ENCODE measurements at regions not wholly inside any gene's neighbourhood (a gene's known extent, or its start where the extent isn't known, plus 50 kb on each side); places are given as distances from the start of the nearest gene placed in this dataset.

DNA sequence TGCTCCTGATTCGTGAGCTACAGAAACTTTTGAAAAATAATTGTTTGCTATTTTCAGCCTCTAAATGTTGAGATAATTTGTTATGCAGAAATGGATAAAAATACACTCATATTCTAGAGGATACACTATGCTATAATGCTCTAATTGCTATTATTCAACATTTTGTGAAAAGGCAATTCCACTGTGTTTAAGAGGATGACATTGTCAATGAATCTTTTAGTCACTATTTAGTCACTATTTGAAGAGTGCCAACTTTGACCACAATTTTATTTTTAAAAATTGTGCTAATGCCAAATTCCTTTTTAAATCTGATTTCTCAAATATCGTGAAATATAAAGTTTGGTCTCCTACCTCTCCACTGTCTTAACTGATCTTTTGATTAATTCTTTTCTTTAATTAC is 604.9 kb upstream of the KCNMB2 start:
- Mint-ChIP-seq H3K4me3 (ENCODE audit: unreplicated experiment) (no peak overlapping the region), H3K9me3 (ENCODE audit: unreplicated experiment) (peaks cover 8% of the 10 kb centered on the region), H3K27ac (ENCODE audit: low read depth, unreplicated experiment) (peak overlapping the region; percentile 59), H3K36me3 (ENCODE audit: insufficient read depth, unreplicated experiment) (no peaks in the 10 kb centered on the region), H3K27me3 (ENCODE audit: insufficient read depth, unreplicated experiment) (no peaks in the 10 kb centered on the region), H3K4me1 (ENCODE audit: insufficient read depth, unreplicated experiment) (peaks cover 21% of the 10 kb centered on the region)
- TF ChIP-seq, protein P1, sequence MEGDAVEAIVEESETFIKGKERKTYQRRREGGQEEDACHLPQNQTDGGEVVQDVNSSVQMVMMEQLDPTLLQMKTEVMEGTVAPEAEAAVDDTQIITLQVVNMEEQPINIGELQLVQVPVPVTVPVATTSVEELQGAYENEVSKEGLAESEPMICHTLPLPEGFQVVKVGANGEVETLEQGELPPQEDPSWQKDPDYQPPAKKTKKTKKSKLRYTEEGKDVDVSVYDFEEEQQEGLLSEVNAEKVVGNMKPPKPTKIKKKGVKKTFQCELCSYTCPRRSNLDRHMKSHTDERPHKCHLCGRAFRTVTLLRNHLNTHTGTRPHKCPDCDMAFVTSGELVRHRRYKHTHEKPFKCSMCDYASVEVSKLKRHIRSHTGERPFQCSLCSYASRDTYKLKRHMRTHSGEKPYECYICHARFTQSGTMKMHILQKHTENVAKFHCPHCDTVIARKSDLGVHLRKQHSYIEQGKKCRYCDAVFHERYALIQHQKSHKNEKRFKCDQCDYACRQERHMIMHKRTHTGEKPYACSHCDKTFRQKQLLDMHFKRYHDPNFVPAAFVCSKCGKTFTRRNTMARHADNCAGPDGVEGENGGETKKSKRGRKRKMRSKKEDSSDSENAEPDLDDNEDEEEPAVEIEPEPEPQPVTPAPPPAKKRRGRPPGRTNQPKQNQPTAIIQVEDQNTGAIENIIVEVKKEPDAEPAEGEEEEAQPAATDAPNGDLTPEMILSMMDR (IDR thresholded peaks at IDR 0.05; ENCODE audit: unreplicated experiment): no peak
- intact Hi-C loops (cut with micrococcal nuclease): no loop called here
- ChIA-PET POLR2A (interaction anchor here (0.6 to 1.2 kb wide), 3 partner anchors 9 to 1776 kb away, joined by 3 to 4 read pairs (median 3); no protein-coding TSS in a partner anchor), CTCF (interaction anchor here (0.6 kb wide), 1 partner anchor 326 kb away, joined by 3 read pairs; no protein-coding TSS in a partner anchor)
- no TSS peak for BruUV-seq (replicated peaks)
- DNase-seq (ENCODE audit: unreplicated experiment): no peak

DNA sequence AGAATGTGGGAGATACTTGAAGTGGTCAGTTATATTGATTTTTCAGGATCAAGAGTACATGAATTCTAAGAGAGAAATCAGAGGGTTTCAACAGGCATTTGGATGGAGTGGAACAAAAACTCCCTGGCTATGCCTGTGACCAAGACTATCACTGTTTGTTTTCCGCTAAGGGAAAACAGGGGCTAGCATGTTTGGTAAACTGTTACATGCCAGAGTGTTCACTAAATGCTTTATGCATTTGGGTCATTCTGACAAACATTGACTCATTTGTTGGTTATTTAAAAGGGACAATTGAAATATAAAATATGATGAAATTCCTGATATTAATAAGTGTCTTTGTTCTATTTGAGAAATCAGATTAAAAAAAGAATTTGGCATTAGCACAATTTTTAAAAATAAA is 603.9 kb upstream of the KCNMB2 start:
- H3K9me3 Mint-ChIP-seq (ENCODE audit: unreplicated experiment): peaks cover 8% of the 10 kb centered on the region

DNA sequence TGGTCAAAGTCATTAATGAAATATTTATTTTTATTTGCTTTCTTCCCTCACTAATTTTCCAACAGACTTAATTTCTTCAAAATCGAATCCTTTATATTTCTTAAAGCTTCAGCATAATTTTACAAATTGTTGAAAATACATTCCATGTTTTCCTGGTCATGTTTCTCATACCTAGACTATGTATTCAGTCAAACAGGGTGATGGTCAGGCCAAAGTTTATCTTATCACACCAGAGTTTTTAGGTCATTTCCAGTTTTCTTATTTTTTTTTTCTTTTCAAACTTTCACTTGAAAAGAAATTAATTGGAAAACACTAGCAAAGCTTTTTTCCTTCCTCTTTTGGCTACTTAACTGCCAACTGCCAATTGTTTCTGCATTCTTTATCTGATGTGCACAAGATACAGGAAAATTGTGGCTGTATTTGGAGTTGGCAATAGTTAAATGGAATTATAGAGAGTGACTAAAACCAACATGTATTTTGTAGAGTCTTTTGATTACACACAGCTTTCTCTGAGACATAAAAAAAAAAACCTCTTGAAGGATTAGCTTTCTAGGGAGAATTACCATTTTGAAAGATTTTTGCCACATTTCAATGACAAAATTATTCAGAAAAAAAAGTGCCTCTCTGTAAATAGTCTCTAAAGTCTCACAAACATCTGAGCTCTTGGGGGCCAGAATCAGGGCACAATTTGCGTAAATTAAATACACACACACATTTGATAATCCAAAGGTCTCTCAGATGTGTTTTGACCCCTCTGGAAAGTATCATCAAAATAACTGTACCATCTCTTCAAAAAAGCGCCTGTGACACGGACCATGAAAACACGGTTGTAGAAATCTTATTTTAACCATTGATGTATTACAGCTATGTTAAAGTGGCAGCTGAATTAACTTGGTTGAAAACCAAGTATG is 603.2 kb upstream of the KCNMB2 start:
- DNase-seq (ENCODE audit: unreplicated experiment): no peak
- H3K4me1 Mint-ChIP-seq (ENCODE audit: insufficient read depth, unreplicated experiment): peaks cover 16% of the 10 kb centered on the region
- H3K36me3 Mint-ChIP-seq (ENCODE audit: insufficient read depth, unreplicated experiment): no peaks in the 10 kb centered on the region
- ChIA-PET POLR2A (interaction anchor here (0.7 to 1.1 kb wide), 2 partner anchors 10 to 16 kb away, joined by 3 read pairs; no protein-coding TSS in a partner anchor), CTCF (interaction anchor here (1.0 kb wide), 1 partner anchor 23 kb away, joined by 6 read pairs; no protein-coding TSS in a partner anchor)
- no peak overlapping the region for H3K4me3 Mint-ChIP-seq (ENCODE audit: unreplicated experiment)
- no TSS peak for BruUV-seq (replicated peaks)
- H3K27me3 Mint-ChIP-seq (ENCODE audit: insufficient read depth, unreplicated experiment): no peaks in the 10 kb centered on the region
- intact Hi-C loops (cut with micrococcal nuclease): no loop called here
- TF ChIP-seq, protein P1 (IDR thresholded peaks at IDR 0.05; ENCODE audit: unreplicated experiment): no peak
- no peak overlapping the region for H3K27ac Mint-ChIP-seq (ENCODE audit: low read depth, unreplicated experiment)
- peaks cover 8% of the 10 kb centered on the region for H3K9me3 Mint-ChIP-seq (ENCODE audit: unreplicated experiment)

More for the DNA sequence above, 603.9 kb upstream of the KCNMB2 start:
- no peak overlapping the region for H3K27ac Mint-ChIP-seq (ENCODE audit: low read depth, unreplicated experiment)
- H3K4me3 Mint-ChIP-seq (ENCODE audit: unreplicated experiment): no peak overlapping the region
- POLR2A ChIA-PET: interaction anchor here (1.1 kb wide), 1 partner anchor 9 kb away, joined by 3 read pairs; no protein-coding TSS in a partner anchor
- BruUV-seq (replicated peaks): no TSS peak
- intact Hi-C loops (cut with micrococcal nuclease): no loop called here
- CTCF ChIA-PET: no interaction called here
- no peaks in the 10 kb centered on the region for H3K36me3 Mint-ChIP-seq (ENCODE audit: insufficient read depth, unreplicated experiment)
- no peak for DNase-seq (ENCODE audit: unreplicated experiment)
- TF ChIP-seq, protein P1 (IDR thresholded peaks at IDR 0.05; ENCODE audit: unreplicated experiment): no peak
- H3K4me1 Mint-ChIP-seq (ENCODE audit: insufficient read depth, unreplicated experiment): peaks cover 21% of the 10 kb centered on the region
- no peaks in the 10 kb centered on the region for H3K27me3 Mint-ChIP-seq (ENCODE audit: insufficient read depth, unreplicated experiment)
